DND-41 (cell line): ENCODE measurements at regions not wholly inside any gene's neighbourhood (a gene's known extent, or its start where the extent isn't known, plus 50 kb on each side); places are given as distances from the start of the nearest gene placed in this dataset.

Source experiments
- CTCF ChIP-seq: IDR thresholded peaks from 2 replicates; pipeline ENCODE4 v1.5.1; 2012; ENCODE audit warnings: borderline replicate concordance, low read length, moderate library complexity, mild to moderate bottlenecking; ENCODE audit not compliant: poor library complexity, severe bottlenecking; ENCODE audit errors: extremely low read depth
- EZH2 ChIP-seq: IDR thresholded peaks from 3 replicates; pipeline ENCODE4 v1.6.1; 2012; ENCODE audit warnings: borderline replicate concordance, low read depth, mild to moderate bottlenecking, moderate library complexity, low read length, inconsistent platforms; ENCODE audit not compliant: severe bottlenecking

DNA sequence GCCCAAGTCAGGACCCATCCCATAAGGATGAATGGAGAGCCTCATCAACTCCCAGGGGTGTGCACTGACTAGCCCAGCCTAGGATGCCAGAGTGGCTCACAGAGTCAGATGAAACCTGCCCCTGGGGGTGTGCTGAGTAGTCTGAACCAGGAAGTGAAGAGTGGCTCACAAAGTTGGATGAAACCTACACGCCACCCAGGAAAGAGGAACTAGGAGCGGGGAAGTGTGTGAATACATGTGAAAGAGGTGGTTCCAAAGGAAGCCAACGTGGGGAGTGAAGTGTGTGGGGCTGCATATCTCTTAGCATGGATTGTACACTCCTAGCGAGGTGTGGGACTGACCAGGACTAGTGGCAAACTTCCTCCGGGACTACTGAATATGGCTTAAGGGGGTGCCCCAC is 902.1 kb upstream of the NDST4 start:
- TF ChIP-seq CTCF = no peak
- no peak for TF ChIP-seq EZH2
